ENCODE measurements at regions not wholly inside any gene's neighbourhood (a gene's known extent, or its start where the extent isn't known, plus 50 kb on each side); places are given as distances from the start of the nearest gene placed in this dataset.

GRCh38 chr21:38902608-38903445 lies 97.1 kb downstream of the ETS2 start:
- TF ChIP-seq CTCF (IDR thresholded peaks at IDR 0.05) (no peak), POLR2A (IDR thresholded peaks at IDR 0.05) (no peak)
